ENCODE measurements at regions not wholly inside any gene's neighbourhood (a gene's known extent, or its start where the extent isn't known, plus 50 kb on each side); places are given as distances from the start of the nearest gene placed in this dataset.

GRCh38 chr7:145511004-145511403 is 605.6 kb upstream of the CNTNAP2 start:
- no peak overlapping the region for H3K9ac ChIP-seq (ENCODE audit: insufficient read depth in 1 of 2, low read depth in 2 of 2, low read length in 2 of 2)
- H3K4me2 ChIP-seq (ENCODE audit: insufficient read depth, low read length), result no peak overlapping the region
- no peaks in the 10 kb centered on the region for H3K4me1 ChIP-seq (replicated peaks in 1 of 2; ENCODE audit: control insufficient read depth in 2 of 2, insufficient read depth in 2 of 2, low read length in 2 of 2)
- ChIA-PET CTCF (ENCODE audit: low intra/inter-chr PET ratio) (no interaction called here), POLR2A (no interaction called here)
- no peak for FAIRE-seq
- no peak for DNase-seq (ENCODE audit: extremely low read depth in 1 of 4, low spot score in 3 of 4)
- ATAC-seq, result no peak
- intact Hi-C loops (cut with micrococcal nuclease), result no loop called here
- no peaks in the 10 kb centered on the region for H3K9me3 ChIP-seq (replicated peaks; ENCODE audit: control insufficient read depth, insufficient read depth, low read depth, low read length)
- H3K79me2 ChIP-seq (ENCODE audit: control insufficient read depth, insufficient read depth, low read length), result no peaks in the 10 kb centered on the region
- no peak overlapping the region for H3K4me3 ChIP-seq
- 2% methylated on average over 2 of the region's 2 CpGs for WGBS (ENCODE audit: insufficient coverage, low coverage, missing lambda C conversion rate)
- H3K27ac ChIP-seq (ENCODE audit: extremely low read depth, low read depth, low read length), result no peak overlapping the region
- H3K36me3 ChIP-seq (ENCODE audit: control insufficient read depth, insufficient read depth, low read length), result no peaks in the 10 kb centered on the region
- no peaks in the 10 kb centered on the region for H3K27me3 ChIP-seq (ENCODE audit: control insufficient read depth in 2 of 2, insufficient read depth in 2 of 2, low read length in 2 of 2)
- in situ Hi-C loops (cut with MboI), result no loop called here
- H3K9me1 ChIP-seq (ENCODE audit: control insufficient read depth, insufficient read depth, low read length), result no peaks in the 10 kb centered on the region
- H4K20me1 ChIP-seq (replicated peaks; ENCODE audit: control insufficient read depth, insufficient read depth, low read length), result no peaks in the 10 kb centered on the region
- BruUV-seq (replicated peaks), result no TSS peak
- H2AFZ ChIP-seq (ENCODE audit: low read depth, low read length), result no peak overlapping the region
- TF ChIP-seq E4F1 (CRISPR knock-in tag; IDR thresholded peaks at IDR 0.05; ENCODE audit: borderline replicate concordance) (no peak), ZEB2 (IDR thresholded peaks at IDR 0.05) (no peak), ZSCAN32 (CRISPR knock-in tag; IDR thresholded peaks at IDR 0.05) (no peak), ZNF717 (CRISPR knock-in tag; IDR thresholded peaks at IDR 0.05) (no peak), LCOR (CRISPR knock-in tag; IDR thresholded peaks at IDR 0.05) (no peak), THRA (IDR thresholded peaks at IDR 0.05) (no peak), OTX1 (CRISPR knock-in tag; IDR thresholded peaks at IDR 0.05) (no peak), ZNF75A (CRISPR knock-in tag; IDR thresholded peaks at IDR 0.05) (no peak), KDM2B (CRISPR knock-in tag; IDR thresholded peaks at IDR 0.05) (no peak), NFIX (CRISPR knock-in tag; IDR thresholded peaks at IDR 0.05; ENCODE audit: low read depth) (no peak), GMEB1 (CRISPR knock-in tag; IDR thresholded peaks at IDR 0.05) (no peak), PATZ1 (CRISPR knock-in tag; IDR thresholded peaks at IDR 0.05; ENCODE audit: borderline replicate concordance) (no peak), IRF1 (CRISPR knock-in tag; IDR thresholded peaks at IDR 0.05; ENCODE audit: borderline replicate concordance) (no peak)
- TF ChIP-seq, protein P1, sequence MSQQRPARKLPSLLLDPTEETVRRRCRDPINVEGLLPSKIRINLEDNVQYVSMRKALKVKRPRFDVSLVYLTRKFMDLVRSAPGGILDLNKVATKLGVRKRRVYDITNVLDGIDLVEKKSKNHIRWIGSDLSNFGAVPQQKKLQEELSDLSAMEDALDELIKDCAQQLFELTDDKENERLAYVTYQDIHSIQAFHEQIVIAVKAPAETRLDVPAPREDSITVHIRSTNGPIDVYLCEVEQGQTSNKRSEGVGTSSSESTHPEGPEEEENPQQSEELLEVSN (IDR thresholded peaks at IDR 0.05; ENCODE audit: borderline replicate concordance in 1 of 2, extremely low read depth in 1 of 2, insufficient read depth in 1 of 2, insufficient read length in 1 of 2, low read depth in 1 of 2, low read length in 1 of 2, poor library complexity in 1 of 2, severe bottlenecking in 1 of 2), result no peak

All from K562 (cell line).